PC-9 (cell line): ENCODE measurements at regions not wholly inside any gene's neighbourhood (a gene's known extent, or its start where the extent isn't known, plus 50 kb on each side); places are given as distances from the start of the nearest gene placed in this dataset.
"Not testable (repeated sequence)": the region's sequence is repeated elsewhere in the genome, so short reads cannot be mapped to it uniquely, and the experiment has no call there.

Experiments
- BruUV-seq: library from RNA; stranded (reverse); fragments of 400-500 nt; replicated peaks from 2 replicates; lab custom pipeline; 2021; lab: Mats Ljungman, UMichigan
- CTCF ChIA-PET: fragments of 300-600 bp; sonication (Branson Sonifier 250); formaldehyde crosslinking; loops from one replicate; lab custom pipeline; 2022; ENCODE audit warnings: antibody characterized with exemption; lab: Charles Lee
- POLR2A ChIA-PET: fragments of 300-600 bp; sonication (Branson Sonifier 250); formaldehyde crosslinking; loops from one replicate; lab custom pipeline; 2022; ENCODE audit warnings: antibody characterized with exemption; ENCODE audit not compliant: unreplicated experiment; lab: Charles Lee
- DNase-seq, 2 experiments: peaks; one replicate each; pipeline versions ENCODE4 v3.0.0 to v3.0.0-alpha.2; 2015 to 2022; ENCODE audit warnings: mixed read lengths in 1 of 2
- H2AFZ ChIP-seq: fragments of 200-600 bp; sonication (generic); 2 replicates; pipeline ENCODE4 v1.8.1; 2017; ENCODE audit warnings: antibody characterized with exemption
- H3F3A ChIP-seq: fragments of 200-600 bp; sonication (generic); 2 replicates; pipeline ENCODE4 v1.8.1; 2017; ENCODE audit warnings: antibody characterized with exemption, mild to moderate bottlenecking, low read depth; ENCODE audit not compliant: insufficient read depth
- H3K27ac ChIP-seq: fragments of 200-600 bp; sonication (generic); 2 replicates; pipeline ENCODE4 v1.6.1; 2016; ENCODE audit warnings: mixed run types
- H3K27me3 ChIP-seq: fragments of 200-600 bp; sonication (generic); 2 replicates; pipeline ENCODE4 v1.6.1; 2016; ENCODE audit warnings: low read depth, mixed run types; ENCODE audit not compliant: insufficient read depth
- H3K36me3 ChIP-seq: fragments of 200-600 bp; sonication (generic); 2 replicates; pipeline ENCODE4 v1.6.1; 2016; ENCODE audit warnings: low read depth, mixed run types
- H3K4me1 ChIP-seq: fragments of 200-600 bp; sonication (generic); replicated peaks from 2 replicates; pipeline ENCODE4 v1.6.1; 2016; ENCODE audit warnings: mixed run types; ENCODE audit not compliant: insufficient read depth
- H3K4me2 ChIP-seq: fragments of 200-600 bp; sonication (generic); 2 replicates; pipeline ENCODE4 v1.6.1; 2017; ENCODE audit warnings: mixed run types
- H3K4me3 ChIP-seq: fragments of 200-600 bp; sonication (generic); 2 replicates; pipeline ENCODE4 v1.6.1; 2016; ENCODE audit warnings: mixed run types
- H3K79me2 ChIP-seq: fragments of 200-600 bp; sonication (generic); 2 replicates; pipeline ENCODE4 v1.6.1; 2017; ENCODE audit warnings: low read depth, mixed run types
- H3K9me2 ChIP-seq: fragments of 200-600 bp; sonication (generic); 2 replicates; pipeline ENCODE4 v1.8.1; 2017; ENCODE audit warnings: mild to moderate bottlenecking; ENCODE audit not compliant: insufficient read depth
- H3K9me3 ChIP-seq: fragments of 200-600 bp; sonication (generic); 2 replicates; pipeline ENCODE4 v1.8.1; 2016; ENCODE audit warnings: low read depth; ENCODE audit not compliant: insufficient read depth
- H4K20me1 ChIP-seq: fragments of 200-600 bp; sonication (generic); 2 replicates; pipeline ENCODE4 v1.8.1; 2017; ENCODE audit not compliant: insufficient read depth
- CTCF ChIP-seq: fragments of 200-600 bp; sonication (generic); conservative IDR thresholded peaks from 2 replicates; pipeline ENCODE4 v1.6.1; 2017; ENCODE audit warnings: mixed run types, antibody characterized with exemption, mild to moderate bottlenecking, moderate library complexity
- EZH2 ChIP-seq: fragments of 200-600 bp; sonication (generic); IDR thresholded peaks from 2 replicates; pipeline ENCODE4 v1.8.0; 2017; ENCODE audit warnings: antibody characterized with exemption, low read depth
- intact Hi-C: fragments of 100-400 bp; cut with micrococcal nuclease; formaldehyde crosslinking; loops from one replicate; pipeline ENCODE4 v1.10.0; 2022; ENCODE audit not compliant: unreplicated experiment

- ChIA-PET CTCF (no interaction called here), POLR2A (no interaction called here)
- no peaks in the 10 kb centered on the region for H3K9me2 ChIP-seq
- no peak overlapping the region for H2AFZ ChIP-seq
- H3K4me1 ChIP-seq = no peaks in the 10 kb centered on the region
- DNase-seq = no peak
- no peaks in the 10 kb centered on the region for H4K20me1 ChIP-seq
- H3K4me2 ChIP-seq = no peak overlapping the region
- no peaks in the 10 kb centered on the region for H3F3A ChIP-seq
- no peaks in the 10 kb centered on the region for H3K9me3 ChIP-seq
- H3K4me3 ChIP-seq = no peak overlapping the region
- H3K27ac ChIP-seq = no peak overlapping the region
- no TSS peak for BruUV-seq
- H3K79me2 ChIP-seq = no peaks in the 10 kb centered on the region
- H3K27me3 ChIP-seq = no peaks in the 10 kb centered on the region
- TF ChIP-seq CTCF = no peak
- TF ChIP-seq EZH2 = no peak
- intact Hi-C loops = no loop called here
- no peaks in the 10 kb centered on the region for H3K36me3 ChIP-seq
Observed at GRCh38 chr4:127525608-127526007, 107.1 kb upstream of the INTU start.

- no peak for DNase-seq
- no peak for TF ChIP-seq CTCF
- TF ChIP-seq EZH2 = no peak
- no TSS peak for BruUV-seq
- no peaks in the 10 kb centered on the region for H3K79me2 ChIP-seq
- H3K36me3 ChIP-seq = no peaks in the 10 kb centered on the region
- H3F3A ChIP-seq = no peaks in the 10 kb centered on the region
- ChIA-PET CTCF (no interaction called here), POLR2A (no interaction called here)
- H2AFZ ChIP-seq = no peak overlapping the region
- no peaks in the 10 kb centered on the region for H3K4me1 ChIP-seq
- H3K27me3 ChIP-seq = no peaks in the 10 kb centered on the region
- no peak overlapping the region for H3K27ac ChIP-seq
- no peak overlapping the region for H3K4me3 ChIP-seq
- H3K9me3 ChIP-seq = no peaks in the 10 kb centered on the region
- no peaks in the 10 kb centered on the region for H4K20me1 ChIP-seq
- intact Hi-C loops = no loop called here
- no peak overlapping the region for H3K4me2 ChIP-seq
- no peaks in the 10 kb centered on the region for H3K9me2 ChIP-seq
Observed at GRCh38 chr4:127528302-127528701, 104.5 kb upstream of the INTU start.

- DNase-seq, H2AFZ ChIP-seq, H4K20me1 ChIP-seq, H3K27ac ChIP-seq, CTCF ChIA-PET, H3K79me2 ChIP-seq, POLR2A ChIA-PET, intact Hi-C loops, H3F3A ChIP-seq, H3K4me2 ChIP-seq, H3K27me3 ChIP-seq, H3K9me2 ChIP-seq, H3K4me1 ChIP-seq, H3K4me3 ChIP-seq, BruUV-seq, H3K36me3 ChIP-seq, H3K9me3 ChIP-seq: not testable (repeated sequence)
Observed at GRCh38 chr4:127529879-127530278, 102.9 kb upstream of the INTU start.

GRCh38 chr4:127533028-127533700 is 99.6 kb upstream of the INTU start:
- no peaks in the 10 kb centered on the region for H3F3A ChIP-seq
- TF ChIP-seq CTCF = no peak
- TF ChIP-seq EZH2 = no peak
- H3K27ac ChIP-seq = no peak overlapping the region
- H3K79me2 ChIP-seq = no peaks in the 10 kb centered on the region
- intact Hi-C loops = no loop called here
- DNase-seq = no peak
- BruUV-seq = no TSS peak
- no peaks in the 10 kb centered on the region for H3K9me3 ChIP-seq
- no peaks in the 10 kb centered on the region for H4K20me1 ChIP-seq
- no peaks in the 10 kb centered on the region for H3K4me1 ChIP-seq
- H3K4me2 ChIP-seq = no peak overlapping the region
- ChIA-PET CTCF (no interaction called here), POLR2A (no interaction called here)
- 0 out of 2 replicates have a peak, but pooled peaks cover 3% of the 10 kb centered on the region for H3K9me2 ChIP-seq
- no peak overlapping the region for H2AFZ ChIP-seq
- H3K27me3 ChIP-seq = no peaks in the 10 kb centered on the region
- H3K36me3 ChIP-seq = no peaks in the 10 kb centered on the region
- no peak overlapping the region for H3K4me3 ChIP-seq
